HT1080 (cell line): ENCODE measurements at regions not wholly inside any gene's neighbourhood (a gene's known extent, or its start where the extent isn't known, plus 50 kb on each side); places are given as distances from the start of the nearest gene placed in this dataset.
"Not testable (repeated sequence)": the region's sequence is repeated elsewhere in the genome, so short reads cannot be mapped to it uniquely, and the experiment has no call there.

Experiments used
- DNase-seq: peaks from one replicate; pipeline ENCODE4 v3.0.0-alpha.2; 2015; ENCODE audit warnings: low read depth

DNA sequence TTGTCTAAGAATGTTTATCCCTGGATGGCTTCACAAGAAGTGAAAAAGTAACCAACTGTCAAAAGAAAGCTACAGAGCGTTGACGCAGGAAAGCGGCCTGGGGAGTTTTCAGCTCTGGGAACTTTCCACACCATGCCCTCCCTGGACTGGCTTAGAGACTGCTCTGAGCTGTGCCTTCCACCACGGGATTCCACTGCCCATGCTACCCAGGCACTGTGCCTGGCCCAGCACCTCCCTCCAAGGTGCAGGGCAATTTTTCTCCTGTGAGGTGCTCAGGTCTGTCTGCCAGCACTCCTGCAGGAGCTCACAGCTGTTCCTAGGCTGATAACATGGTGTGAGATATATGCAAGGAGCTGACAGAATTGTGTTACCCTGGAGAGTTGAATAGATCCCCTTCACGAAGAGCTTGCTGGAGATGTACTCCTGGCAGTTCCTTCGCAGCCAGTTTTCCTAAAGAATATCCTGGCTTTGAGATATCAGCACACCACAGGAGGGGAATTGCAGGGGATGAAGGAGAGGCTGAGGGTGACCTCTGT lies 258.3 kb upstream of the B3GAT1 start:
- DNase-seq, result no peak

DNA sequence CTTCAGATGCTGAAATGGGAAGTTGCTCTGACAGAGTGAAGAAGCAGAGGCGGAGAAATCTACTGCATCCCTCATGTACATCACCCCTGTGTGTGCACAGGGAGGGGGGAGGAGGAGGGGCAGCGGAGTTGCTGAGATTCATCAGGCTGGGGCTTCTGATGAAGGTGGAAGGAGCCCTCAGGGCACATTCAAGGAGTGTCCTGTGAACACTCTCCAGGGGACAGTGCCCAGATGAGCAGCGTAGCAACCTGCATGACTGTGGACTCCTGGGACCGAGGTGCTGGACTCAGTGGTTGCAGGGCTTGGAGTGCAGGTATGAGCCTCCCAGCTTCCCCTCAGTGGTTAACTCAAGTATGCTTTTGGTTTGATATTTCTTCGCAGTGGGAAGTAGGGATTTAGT lies 257.8 kb upstream of the B3GAT1 start:
- DNase-seq, result no peak

DNA sequence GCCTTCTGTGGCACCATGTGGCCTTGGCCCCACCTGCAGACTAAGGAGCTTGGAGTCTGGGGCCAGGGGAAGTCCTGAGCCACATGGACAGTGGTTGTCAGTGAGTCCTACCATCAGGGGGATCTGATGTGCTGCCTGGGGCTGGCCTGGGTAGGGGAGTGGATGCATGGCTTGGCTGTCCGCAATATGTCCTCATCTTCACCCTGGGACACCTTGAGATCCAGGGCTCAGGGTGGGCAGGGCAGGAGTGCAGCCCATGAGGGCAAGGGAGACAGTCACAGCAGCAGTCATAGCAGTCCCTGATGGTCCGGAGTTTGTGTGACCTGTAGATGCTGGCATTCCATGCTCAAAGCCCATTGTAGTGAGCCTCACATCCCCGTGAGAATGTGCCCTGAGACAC lies 256.8 kb upstream of the B3GAT1 start:
- DNase-seq, result no peak

DNA sequence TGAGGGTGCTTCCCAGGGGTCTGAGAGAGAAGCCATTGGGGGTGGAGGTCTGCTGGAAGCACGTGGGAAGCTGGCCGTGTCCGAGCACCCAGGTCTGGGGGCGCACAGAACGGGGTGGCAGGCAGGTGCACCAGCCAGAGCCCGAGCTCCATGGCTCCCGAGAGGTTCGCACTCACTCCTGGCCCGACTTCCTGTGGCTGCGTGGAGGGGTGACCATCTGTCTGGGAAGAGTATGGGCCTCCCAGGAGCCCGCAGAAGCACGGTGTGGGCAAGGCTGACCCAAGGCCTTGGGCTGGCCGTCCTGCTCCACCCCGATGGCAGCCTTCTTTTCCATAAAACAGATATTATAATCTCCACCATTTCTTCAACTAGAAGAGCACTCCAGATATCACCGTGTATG lies 256.0 kb upstream of the B3GAT1 start:
- no peak for DNase-seq

DNA sequence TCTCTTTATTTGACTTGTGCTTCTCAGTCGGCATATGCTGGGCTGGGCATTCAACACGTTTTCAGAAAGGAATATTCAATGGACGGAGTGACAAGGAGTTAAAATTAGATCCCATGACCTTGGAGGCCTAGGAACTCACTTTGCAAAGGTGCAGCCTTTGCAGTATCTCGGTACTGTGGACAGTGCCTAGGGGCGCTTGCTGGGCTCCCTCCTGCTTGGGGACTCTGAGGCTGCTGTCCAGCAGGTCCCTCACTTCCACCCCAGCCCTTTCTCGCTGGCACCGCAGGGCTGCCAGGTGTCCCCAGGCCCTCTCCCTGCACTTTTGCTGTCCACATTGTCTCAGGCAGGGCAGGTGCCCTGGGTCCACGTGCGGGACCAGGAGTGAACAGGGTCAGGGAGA lies 255.5 kb upstream of the B3GAT1 start:
- DNase-seq, result no peak

DNA sequence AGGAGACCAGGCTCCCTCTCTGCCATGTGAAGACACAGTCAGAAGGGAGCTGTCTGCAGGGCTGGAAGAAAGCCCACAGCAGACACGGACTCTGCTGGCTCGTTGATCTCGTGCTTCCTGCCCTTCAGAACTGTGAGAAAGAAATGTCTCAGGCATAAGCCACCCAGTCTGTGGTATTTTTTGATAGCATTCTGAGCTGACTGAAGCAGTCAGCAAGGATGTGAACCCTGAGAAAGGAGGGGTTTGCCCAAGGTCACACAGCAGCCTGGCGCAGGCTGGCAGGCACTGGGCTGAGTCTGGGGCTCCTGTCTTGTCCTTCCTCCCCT lies 255.1 kb upstream of the B3GAT1 start:
- no peak for DNase-seq

DNA sequence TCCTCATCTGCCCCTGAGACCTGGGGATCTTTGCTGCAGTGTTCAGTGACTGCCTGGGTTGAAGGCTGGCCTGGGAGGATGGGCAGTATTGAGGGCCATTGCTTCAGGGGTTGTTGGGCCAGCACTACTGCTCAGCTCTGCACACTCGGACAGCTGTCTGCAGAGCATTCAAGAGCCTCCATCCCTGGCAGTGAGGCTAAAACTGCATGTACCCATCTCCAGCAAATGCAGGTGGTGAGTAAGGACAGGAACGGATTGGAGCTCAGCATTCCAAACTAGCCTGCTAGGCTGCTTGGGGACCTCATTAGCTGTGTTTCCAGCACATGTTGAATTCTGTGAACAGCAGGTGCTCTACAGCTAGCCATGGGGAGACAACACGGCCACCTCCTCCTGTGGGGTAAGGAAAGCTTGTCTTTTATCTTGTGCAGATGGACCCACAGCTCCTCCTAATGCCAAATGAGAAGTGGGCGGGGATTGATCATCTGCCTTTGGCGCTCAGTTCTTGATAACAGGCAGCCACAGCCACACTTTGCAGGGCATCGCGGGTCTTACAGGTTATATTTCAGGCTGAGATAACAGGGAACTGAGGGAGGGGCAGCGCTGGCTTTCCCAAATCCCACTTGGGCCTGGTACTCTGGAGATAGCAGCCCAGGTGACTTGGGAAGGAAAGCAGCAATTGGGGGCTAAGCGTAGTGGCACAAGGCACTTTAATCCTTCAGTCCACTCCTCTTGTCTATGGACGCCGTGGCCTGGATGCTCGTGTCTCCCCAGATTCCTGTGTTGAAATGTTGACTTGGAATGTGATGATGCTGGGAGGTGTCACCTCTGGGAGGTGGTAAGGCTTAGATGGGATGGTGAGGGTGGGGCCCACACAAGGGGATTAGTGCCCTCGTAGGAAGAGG lies 254.5 kb upstream of the B3GAT1 start:
- DNase-seq, result no peak

DNA sequence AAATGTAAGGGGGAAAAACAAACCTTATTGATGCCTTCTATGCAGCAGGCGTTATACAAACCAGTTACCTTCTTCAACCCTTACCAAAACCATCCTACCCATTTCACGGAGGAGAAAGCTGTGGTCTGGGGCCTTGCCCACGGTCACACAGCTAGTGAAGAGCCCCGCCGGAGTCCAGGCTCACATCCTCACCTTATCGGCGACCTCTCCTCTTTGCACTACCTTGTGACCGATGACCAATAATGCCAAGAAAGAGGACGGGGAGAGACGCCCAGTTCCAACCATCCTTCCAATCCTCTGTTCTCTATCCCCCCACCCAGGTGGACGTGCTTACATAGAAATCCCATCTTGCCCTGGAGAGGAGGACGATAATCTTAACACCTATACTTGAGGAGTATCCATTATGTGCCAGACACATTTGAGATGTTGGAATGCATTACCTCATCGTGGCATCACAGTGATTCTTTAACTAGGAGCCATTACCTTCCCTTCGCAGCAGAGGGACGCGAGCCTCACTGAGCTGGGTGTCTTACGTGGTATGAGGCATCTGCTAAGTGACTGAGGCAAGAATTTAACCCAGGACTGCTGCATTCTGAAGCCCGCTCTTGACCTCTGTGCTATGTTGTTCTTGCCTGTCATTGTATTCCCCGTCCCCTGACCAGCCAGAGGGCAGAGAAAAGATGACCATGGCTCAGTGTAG lies 253.7 kb upstream of the B3GAT1 start:
- no peak for DNase-seq

DNA sequence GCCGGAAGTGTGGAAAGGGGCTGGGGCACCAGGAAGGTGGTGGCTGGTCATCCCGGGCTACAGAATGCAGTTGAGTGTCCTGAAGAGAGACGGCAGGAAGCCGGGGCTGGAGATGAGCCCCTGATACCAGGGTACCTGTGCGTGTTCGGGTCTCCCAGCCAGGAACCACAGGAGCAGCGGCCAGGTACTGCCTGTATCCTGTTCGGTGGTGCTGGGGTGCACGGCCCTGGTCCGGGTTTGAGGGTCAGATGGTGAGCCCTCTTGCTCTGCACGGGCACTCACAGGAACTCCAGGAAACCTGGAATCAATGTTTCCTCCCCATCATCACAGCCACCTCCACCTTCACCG lies 253.1 kb upstream of the B3GAT1 start:
- DNase-seq, result no peak

DNA sequence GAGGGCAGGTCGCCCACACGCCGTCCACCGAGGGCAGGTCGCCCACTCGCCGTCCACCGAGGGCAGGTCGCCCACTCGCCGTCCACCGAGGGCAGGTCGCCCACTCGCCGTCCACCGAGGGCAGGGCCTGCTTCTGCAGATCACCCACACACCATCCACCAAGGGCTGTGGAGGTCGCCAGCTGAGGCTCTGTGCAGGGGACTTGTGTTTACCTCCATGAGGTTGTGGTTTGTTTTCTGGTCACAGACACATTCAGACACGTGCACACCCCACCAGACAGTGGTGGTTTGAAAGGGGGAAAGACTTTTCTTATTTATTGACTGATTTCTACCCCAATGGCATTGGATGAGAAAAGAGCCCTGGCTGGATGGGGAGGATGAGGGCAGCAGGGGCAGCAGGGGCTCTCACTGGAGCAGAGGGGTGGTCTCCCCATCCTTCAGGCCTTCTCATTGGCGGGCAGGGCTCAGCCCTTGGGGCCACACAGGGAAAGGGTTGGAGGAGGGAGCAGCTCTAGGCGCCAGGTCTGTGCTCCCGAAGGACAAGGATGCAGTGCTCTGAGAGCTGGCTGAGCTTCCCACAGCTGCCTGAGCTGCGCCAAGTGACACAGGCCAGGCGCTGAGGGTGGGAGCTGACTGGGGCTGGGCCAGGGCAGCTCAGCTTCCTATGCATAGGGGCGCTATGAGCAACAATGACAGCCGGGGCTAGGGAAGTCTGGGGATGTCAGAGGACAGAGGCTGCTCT lies 252.6 kb upstream of the B3GAT1 start:
- DNase-seq, result no peak

DNA sequence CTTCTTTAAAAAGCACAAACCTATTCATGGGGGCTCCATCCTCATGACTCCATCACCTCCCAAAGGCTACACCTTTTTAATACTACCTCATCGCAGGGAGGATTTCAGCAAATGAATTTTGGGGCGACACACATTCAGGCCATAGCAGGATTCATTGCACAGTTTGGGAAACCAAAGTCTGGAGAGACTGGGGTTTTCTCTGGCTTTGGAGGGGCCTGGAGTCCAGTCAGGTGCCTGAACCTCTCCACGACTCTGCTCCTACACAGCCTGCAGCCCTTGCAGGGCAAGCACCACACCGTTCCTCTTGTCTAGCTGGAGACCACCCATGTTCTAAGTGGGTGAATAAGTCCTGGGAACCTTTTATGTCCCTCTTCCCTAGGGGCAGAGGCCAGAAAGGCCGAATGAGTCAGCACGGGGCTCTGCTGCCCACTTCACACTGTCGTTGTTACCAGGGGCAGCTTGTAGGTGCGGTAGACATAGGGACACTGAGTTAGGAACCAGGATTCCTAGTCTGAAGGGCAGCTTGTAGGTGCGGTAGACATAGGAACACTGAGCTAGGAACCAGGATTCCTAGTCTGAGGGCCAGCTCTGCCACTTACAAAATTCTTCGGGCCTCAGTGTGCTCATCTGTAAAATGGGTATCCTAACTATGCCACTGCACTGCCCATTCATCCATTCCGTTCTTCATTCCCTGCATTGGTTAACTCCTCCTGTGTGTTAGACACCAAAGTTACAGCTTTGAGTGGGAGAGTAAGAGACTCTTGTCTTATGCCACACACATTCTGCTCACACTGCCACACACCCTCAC lies 251.7 kb upstream of the B3GAT1 start:
- no peak for DNase-seq

DNA sequence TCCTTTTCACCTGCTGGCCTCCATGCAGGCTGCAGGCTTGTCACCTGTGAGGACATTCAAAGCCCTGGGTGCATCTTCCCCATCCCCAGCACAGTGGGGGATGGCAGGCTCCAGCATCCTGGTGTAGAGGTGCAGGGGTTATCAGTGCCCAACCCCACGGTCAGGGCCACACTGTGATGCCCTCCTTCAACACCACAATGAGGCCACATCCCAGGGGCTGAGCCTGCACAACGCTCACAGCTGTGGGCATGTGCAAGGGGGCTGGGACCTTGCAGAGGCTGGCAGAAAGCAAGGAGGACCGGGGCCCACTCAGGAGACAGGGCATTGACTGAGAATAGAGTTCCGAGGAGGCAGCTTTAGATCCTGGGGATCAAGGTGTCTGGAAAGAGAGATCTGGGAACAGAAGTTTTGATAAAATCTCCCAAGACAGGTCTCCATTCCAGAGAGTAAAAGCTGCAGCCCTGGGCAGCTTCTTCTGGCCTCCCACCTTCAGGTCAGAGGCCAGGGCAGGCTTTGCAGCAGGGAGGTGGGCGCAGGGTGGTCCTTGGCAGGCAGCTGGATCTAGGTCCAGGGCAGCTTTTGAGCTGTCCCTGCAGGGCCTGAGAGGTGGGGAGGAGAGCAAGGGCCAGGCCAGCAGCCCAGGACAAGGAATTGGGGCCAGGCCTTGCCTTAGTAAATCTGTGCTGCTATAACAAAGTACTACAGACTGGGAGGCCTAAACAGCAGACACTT lies 250.8 kb upstream of the B3GAT1 start:
- no peak for DNase-seq

DNA sequence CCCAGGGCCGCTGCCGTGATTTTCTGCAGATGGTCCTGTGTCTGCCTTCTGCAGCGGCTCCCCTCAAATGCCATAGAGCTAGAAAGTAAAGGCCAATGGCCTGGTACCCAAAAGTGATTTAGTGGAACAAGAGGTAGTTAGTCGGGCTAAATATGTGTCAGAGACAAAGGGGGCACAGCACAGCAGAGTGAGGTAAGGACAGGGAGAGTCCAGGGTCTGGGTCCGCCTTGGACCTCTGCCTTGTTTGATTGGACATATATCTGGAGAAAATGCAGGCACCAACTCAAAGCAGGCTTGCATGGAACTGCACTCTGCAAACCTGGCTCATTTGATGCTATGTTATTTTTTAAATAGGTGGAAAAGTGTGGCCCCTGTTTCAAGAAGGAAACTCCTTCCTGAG lies 249.6 kb upstream of the B3GAT1 start:
- no peak for DNase-seq

DNA sequence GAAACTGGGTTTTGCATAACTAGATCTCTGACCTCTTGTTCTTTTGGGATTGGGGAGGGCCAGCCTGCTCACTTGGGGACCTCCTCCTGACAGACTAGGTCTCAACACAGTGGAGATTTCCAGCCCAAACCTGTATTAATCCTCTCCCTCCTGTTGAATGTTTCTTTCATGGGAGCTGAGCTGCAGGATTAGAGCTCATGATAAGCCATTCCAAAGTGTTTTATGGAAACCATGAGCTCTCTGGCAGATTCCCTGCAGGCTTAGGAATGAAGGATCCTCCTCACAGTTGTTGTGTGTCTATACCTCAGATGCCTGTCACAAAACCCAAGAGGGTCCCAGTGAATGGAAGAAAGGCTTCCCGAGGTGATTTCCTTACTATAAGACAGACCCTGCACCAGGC lies 248.4 kb upstream of the B3GAT1 start:
- no peak for DNase-seq

DNA sequence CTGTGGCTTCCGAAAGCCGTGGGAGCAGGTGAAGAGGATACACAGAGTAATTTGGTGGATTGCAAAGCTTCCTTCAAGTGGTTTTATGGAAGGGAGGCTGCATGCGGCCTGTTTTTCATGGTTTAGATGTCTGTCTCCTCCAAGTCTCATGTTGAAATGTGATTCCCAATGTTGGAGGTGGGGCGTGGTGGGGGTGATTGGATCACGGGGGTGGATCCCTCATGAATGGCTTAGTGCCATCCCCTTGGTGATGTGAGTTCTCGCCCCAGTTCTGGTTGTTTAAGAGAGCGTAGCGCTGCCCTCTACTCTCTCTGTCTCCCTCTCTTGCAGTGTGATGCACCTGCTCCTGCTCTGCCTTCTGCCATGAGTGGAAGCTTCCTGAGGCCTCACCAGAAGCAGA lies 247.8 kb upstream of the B3GAT1 start:
- DNase-seq, result no peak

DNA sequence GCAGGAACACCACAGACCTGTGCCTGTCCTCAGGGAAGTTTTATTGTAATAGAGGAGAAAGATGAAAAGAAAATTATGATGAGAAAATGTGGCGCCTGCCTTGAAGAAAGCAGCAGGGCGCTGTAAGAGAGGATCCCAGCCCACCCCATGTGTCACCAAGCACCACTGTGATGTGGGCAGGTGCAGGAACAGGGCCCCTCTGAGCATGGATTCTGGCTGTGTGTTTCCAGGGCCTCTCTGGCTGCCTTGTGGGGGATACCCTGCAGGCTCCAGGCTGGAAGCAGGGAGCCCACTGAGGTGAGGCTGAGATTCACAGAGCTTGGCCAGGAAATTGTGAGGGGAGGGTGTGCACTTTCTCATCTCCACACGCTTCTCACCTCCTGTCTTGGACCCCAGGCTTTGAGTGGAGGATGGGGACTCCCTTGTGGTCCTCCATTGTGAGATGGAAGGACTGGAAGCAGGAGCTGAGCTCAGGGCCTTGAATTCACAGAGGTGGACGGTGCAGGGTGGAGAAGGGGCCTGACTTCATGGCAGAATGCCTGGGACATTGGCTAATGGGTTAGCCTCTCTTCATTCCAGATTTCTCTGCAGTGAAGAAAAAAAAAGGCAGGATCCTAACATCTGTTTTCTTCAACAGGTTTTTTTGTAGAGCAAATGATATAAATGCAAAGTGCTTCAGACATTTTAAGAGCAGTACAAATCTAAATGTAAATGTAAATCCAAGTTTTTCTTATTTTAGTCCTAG lies 246.6 kb upstream of the B3GAT1 start:
- no peak for DNase-seq

DNA sequence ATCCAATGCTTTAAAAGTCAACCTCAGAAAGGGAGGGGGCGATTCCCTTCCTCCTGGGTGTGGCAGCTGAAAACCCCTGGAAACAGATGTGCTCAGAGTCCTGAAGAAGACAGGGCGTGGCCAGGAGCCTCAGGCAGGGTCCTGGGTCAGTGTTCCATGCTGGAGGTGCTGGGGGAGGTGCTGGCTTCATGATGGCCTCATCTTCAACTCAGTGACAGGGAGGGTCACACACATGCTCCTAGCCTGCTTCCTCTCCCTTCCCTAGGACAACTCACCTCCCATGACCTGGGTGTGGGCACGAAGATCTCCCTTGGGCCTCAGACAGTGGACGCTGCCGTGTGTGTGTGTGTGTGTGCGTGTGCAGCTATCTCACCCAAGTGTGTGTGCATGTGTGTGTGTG lies 245.6 kb upstream of the B3GAT1 start:
- no peak for DNase-seq

DNA sequence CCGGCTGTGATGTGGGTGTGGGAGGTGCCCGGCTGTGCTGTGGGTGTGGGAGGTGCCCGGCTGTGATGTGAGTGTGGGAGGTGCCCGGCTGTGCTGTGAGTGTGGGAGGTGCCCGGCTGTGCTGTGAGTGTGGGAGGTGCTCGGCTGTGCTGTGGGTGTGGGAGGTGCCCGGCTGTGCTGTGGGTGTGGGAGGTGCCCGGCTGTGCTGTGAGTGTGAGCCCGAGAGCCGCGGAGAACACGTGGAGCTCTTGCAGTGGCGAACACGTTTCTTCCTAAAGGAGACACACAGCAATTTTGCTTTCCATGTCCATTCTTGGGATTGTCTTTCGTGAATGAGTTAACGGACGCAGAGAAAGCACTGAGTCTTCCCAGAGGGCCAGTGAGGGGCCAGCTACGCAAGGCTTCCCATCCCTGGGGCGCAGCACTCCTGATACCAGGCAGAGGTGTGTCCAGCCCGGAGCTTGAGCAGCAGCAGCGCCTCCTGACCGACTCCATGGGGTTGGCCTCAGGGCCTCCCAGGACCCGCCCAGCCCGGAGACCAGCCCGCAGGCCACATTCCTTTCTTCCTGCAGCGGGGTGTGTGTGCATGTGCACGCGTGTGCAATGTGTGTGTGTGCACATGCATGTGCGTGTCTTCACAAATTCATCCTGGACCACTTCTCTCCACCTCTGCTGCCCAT lies 245.0 kb upstream of the B3GAT1 start:
- no peak for DNase-seq

DNA sequence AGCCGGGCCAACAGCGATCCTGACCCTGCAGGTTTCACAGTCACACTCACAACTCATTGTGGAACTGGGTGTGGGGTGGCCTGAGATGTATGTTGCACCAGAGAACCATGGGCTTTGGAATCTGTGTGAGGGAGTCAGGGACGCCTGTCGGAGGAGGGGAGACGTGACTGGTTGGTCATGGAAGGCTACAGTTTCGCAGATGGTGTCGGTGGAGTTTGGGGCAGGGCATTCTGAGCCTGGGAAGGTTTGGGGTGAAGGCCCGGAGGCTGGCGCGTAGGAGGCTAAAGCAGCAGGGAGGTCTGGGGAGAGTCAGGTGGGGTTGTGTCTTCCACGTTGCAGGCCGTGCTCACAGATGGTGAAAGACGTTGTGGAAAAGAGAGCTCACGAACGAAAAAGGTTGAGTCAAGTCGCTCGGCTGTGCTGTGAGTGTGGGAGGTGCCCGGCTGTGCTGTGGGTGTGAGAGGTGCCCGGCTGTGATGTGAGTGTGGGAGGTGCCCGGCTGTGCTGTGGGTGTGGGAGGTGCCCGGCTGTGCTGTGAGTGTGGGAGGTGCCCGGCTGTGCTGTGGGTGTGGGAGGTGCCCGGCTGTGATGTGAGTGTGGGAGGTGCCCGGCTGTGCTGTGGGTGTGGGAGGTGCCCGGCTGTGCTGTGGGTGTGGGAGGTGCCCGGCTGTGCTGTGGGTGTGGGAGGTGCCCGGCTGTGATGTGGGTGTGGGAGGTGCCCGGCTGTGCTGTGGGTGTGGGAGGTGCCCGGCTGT lies 244.2 kb upstream of the B3GAT1 start:
- DNase-seq, result not testable (repeated sequence)
